ENCODE measurements at regions not wholly inside any gene's neighbourhood (a gene's known extent, or its start where the extent isn't known, plus 50 kb on each side); places are given as distances from the start of the nearest gene placed in this dataset. TPM values are rescaled to one million over a fixed set of nuclear protein-coding genes. Genes with fewer than 3 reads are reported as not detected.

Small RNA genes in the stretch of these regions (small RNA-seq; reads per million reads assigned to genes)
- not detected for gene AL121956.5
- not detected for gene GNG5P1

All from OCI-LY7 (cell line).